ELR (cell line): ENCODE measurements at regions not wholly inside any gene's neighbourhood (a gene's known extent, or its start where the extent isn't known, plus 50 kb on each side); places are given as distances from the start of the nearest gene placed in this dataset.

Experiments
- DNase-seq: peaks from one replicate; pipeline ENCODE4 v3.0.0-alpha.2; 2015; ENCODE audit warnings: low read depth

DNA sequence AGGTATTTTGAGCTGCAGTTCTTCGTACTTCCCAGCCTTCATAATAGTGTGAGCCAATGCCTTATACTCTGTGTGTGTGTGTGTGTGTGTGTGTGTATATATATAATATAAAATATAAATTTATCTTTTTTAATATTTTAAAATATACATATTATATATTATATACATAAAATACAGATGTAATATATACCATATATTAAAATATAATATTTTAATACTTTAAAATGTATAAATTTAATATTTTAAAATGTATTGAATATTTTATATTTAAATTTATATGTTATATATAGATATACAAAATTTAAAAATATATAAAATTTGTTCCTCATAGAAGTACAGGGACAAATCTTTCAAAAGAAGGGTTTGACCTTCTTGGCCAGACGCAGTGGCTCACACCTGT, 53.7 kb upstream of the CARD18 start:
- no peak for DNase-seq

DNA sequence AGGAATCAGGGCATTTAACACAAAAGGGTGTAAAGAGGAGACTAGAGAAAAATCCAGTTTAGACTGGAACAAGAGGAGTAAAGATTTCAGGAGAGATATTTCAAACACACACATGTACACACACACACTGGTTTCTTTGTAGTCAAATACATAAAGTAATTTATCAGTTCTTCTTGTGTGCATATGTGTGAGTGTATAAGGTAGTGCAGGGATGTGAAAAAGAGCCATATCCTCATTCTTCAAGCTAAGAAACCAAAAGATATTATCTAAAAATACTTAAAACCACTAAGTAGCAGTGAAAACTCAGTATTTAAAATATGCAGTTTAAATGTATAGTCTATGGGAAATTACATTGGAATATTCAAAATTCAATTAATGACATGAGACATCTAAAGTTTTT, 52.5 kb upstream of the CARD18 start:
- no peak for DNase-seq

DNA sequence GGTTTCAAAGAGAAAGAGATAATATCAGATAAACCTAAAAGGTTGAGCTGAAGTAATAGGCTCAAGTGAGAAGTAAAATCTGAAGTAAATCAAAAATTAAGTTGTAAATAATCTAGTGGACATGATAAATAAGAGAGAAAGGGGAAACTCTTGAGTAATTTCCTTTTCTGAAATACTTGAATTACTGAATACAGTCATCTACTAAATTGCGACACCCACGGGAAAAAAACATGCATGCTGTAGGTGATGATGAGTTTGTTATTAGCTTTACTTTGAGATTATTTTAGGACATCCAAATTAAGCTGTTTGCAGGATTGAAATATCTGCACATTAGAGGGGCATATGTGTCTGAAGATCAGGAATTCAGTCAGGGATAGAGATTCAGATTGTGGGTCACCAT, 50.0 kb upstream of the CARD18 start:
- DNase-seq = peak; percentile 28
